GM23248 (cell line): ENCODE measurements at regions not wholly inside any gene's neighbourhood (a gene's known extent, or its start where the extent isn't known, plus 50 kb on each side); places are given as distances from the start of the nearest gene placed in this dataset.

Experiments
- EZH2 ChIP-seq: fragments of 200-600 bp; sonication (generic); IDR thresholded peaks from 2 replicates; pipeline ENCODE4 v1.6.1; 2018; ENCODE audit warnings: antibody characterized with exemption, mild to moderate bottlenecking; ENCODE audit not compliant: insufficient read depth, poor library complexity, severe bottlenecking
- EZH2phosphoT487 ChIP-seq: fragments of 200-600 bp; sonication (generic); IDR thresholded peaks from 2 replicates; pipeline ENCODE4 v1.6.1; 2018; ENCODE audit warnings: antibody characterized with exemption, moderate library complexity, mild to moderate bottlenecking, low read depth; ENCODE audit not compliant: insufficient read depth

DNA sequence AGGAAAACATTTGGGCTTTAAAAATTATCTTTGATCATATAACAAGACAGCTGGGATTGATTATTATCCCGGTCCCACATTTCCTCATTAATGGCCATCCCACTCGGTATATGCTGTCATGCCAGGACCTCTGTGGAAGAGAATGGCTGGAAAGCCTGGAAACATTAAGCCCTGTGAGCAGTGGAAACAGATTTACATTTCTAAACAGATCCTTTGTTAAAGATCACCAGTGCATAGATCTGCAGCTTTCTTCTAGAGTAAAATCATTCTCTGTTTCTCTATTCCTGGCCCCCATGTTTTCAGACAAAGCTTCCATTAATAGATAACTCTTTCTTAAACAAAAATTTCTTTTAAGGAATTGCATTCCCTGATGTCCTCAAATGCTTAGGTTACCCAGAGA, 152.2 kb downstream of the CAVIN4 start:
- TF ChIP-seq EZH2, result no peak
- no peak for TF ChIP-seq EZH2phosphoT487
